Transverse colon (tissue), 4 donors: ENCODE measurements at regions not wholly inside any gene's neighbourhood (a gene's known extent, or its start where the extent isn't known, plus 50 kb on each side); places are given as distances from the start of the nearest gene placed in this dataset.

Experiments
- EP300 ChIP-seq: sonication (generic); formaldehyde crosslinking; IDR thresholded peaks from one replicate; pipeline ENCODE4 v1.6.1; 2017; ENCODE audit warnings: antibody characterized with exemption, low read depth
- POLR2A ChIP-seq: fragments of 450-650 bp; IDR thresholded peaks from one replicate; pipeline ENCODE4 v1.6.1; 2016; ENCODE audit warnings: antibody characterized with exemption, mild to moderate bottlenecking, moderate library complexity
- POLR2AphosphoS5 ChIP-seq, 3 donors: sonication (generic); formaldehyde crosslinking; IDR thresholded peaks; one replicate each; pipeline ENCODE4 v1.6.1; 2016; ENCODE audit warnings: antibody characterized with exemption in 3 of 3
- TF ChIP-seq, protein P1 (sequence below), 5 experiments: fragments of 200-600 bp in 3 of 5; fragments of 450-650 bp in 2 of 5; sonication (generic) in 3 of 5; IDR thresholded peaks; 1 replicate in 2 of 5; 2 replicates in 3 of 5; pipeline ENCODE4 v1.5.1; 2016 to 2017; ENCODE audit warnings: antibody characterized with exemption in 5 of 5, inconsistent platforms in 3 of 5, mild to moderate bottlenecking in 2 of 5, moderate library complexity in 1 of 5

DNA sequence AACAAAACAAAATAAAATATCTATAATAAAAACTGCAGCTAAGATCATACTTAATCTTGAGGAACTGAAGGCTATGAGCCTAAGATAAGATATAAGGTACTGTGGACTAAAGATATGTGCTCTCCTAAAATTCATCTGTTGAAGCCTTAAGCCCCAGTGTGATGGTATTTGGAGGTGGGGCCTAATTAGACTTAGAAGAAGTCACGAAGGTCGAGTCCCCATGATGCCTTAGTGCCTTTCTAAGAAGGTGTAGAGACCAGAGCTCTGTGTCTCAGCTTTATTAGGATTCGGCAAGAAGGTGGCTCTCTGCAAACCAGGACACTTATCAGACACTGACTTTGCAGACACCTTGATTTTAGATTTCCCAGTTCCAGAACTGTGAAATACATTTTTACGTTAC is 622.0 kb upstream of the BRINP3 start:
- TF ChIP-seq, protein P1, sequence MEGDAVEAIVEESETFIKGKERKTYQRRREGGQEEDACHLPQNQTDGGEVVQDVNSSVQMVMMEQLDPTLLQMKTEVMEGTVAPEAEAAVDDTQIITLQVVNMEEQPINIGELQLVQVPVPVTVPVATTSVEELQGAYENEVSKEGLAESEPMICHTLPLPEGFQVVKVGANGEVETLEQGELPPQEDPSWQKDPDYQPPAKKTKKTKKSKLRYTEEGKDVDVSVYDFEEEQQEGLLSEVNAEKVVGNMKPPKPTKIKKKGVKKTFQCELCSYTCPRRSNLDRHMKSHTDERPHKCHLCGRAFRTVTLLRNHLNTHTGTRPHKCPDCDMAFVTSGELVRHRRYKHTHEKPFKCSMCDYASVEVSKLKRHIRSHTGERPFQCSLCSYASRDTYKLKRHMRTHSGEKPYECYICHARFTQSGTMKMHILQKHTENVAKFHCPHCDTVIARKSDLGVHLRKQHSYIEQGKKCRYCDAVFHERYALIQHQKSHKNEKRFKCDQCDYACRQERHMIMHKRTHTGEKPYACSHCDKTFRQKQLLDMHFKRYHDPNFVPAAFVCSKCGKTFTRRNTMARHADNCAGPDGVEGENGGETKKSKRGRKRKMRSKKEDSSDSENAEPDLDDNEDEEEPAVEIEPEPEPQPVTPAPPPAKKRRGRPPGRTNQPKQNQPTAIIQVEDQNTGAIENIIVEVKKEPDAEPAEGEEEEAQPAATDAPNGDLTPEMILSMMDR (IDR thresholded peaks at IDR 0.05) = no peak
- no peak for TF ChIP-seq POLR2A
- TF ChIP-seq POLR2AphosphoS5 (IDR thresholded peaks at IDR 0.05) = no peak
- TF ChIP-seq EP300 = no peak
